ENCODE measurements at regions not wholly inside any gene's neighbourhood (a gene's known extent, or its start where the extent isn't known, plus 50 kb on each side); places are given as distances from the start of the nearest gene placed in this dataset.

DNA sequence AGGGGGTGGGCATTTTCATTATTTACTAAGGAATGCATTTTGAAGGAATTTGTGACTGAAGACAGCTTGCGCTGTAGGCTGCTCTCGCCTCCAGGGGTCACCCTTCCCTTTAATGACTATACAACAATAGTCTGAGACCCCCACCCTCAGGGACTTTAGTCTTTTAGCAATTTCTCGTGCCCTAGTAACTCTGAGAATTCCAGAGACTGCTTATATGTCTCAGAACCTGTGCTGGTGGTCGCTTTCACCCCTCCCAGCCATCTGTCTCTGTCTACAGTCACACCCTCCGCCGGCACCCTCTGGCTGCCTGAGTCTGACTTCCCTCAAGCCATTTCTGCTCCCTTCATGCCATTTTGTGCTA lies 671.4 kb downstream of the NR2F1-AS1 start:
- TF ChIP-seq, protein P1, sequence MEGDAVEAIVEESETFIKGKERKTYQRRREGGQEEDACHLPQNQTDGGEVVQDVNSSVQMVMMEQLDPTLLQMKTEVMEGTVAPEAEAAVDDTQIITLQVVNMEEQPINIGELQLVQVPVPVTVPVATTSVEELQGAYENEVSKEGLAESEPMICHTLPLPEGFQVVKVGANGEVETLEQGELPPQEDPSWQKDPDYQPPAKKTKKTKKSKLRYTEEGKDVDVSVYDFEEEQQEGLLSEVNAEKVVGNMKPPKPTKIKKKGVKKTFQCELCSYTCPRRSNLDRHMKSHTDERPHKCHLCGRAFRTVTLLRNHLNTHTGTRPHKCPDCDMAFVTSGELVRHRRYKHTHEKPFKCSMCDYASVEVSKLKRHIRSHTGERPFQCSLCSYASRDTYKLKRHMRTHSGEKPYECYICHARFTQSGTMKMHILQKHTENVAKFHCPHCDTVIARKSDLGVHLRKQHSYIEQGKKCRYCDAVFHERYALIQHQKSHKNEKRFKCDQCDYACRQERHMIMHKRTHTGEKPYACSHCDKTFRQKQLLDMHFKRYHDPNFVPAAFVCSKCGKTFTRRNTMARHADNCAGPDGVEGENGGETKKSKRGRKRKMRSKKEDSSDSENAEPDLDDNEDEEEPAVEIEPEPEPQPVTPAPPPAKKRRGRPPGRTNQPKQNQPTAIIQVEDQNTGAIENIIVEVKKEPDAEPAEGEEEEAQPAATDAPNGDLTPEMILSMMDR (IDR thresholded peaks at IDR 0.05) = peak in 9 of 12 donors; percentile 16 to 51 (median 31)
- TF ChIP-seq POLR2A (IDR thresholded peaks at IDR 0.05) = no peak

Data from heart left ventricle (tissue), 13 donors.